Stimulated activated CD8-positive, alpha-beta memory T cell treated with anti-CD3 and anti-CD28 coated beads, Interleukin-15, amount 100 ng/mL, for 4 hours (primary cell): ENCODE measurements at regions not wholly inside any gene's neighbourhood (a gene's known extent, or its start where the extent isn't known, plus 50 kb on each side); places are given as distances from the start of the nearest gene placed in this dataset.

Experiments used
- DNase-seq, 2 donors: peaks; one replicate each; pipeline ENCODE4 v3.0.0-alpha.2; 2020; ENCODE audit warnings: low read depth in 2 of 2

GRCh38 chr2:212871597-212871996 lies 279.8 kb downstream of the IKZF2 start:
- DNase-seq: no peak

- no peak for DNase-seq
These were observed 287.2 kb downstream of the IKZF2 start for GRCh38 chr2:212864186-212864585.

- DNase-seq: no peak
These were observed 288.2 kb downstream of the IKZF2 start for GRCh38 chr2:212863185-212863588.

- no peak for DNase-seq
These were observed 292.9 kb downstream of the IKZF2 start for GRCh38 chr2:212858496-212858895.

GRCh38 chr2:212854771-212855170 lies 296.6 kb downstream of the IKZF2 start:
- DNase-seq: no peak

GRCh38 chr2:212854116-212854515 lies 297.3 kb downstream of the IKZF2 start:
- no peak for DNase-seq

- no peak for DNase-seq
These were observed 305.5 kb downstream of the IKZF2 start for GRCh38 chr2:212845941-212846340.

GRCh38 chr2:212843409-212844199 lies 305.0 kb upstream of the ERBB4 start:
- no peak for DNase-seq

- DNase-seq: no peak
These were observed 304.1 kb upstream of the ERBB4 start for GRCh38 chr2:212842544-212843185.

GRCh38 chr2:212841460-212841859 lies 302.9 kb upstream of the ERBB4 start:
- no peak for DNase-seq

- DNase-seq: no peak
These were observed 293.9 kb upstream of the ERBB4 start for GRCh38 chr2:212832211-212833195.

GRCh38 chr2:212831671-212832199 lies 293.1 kb upstream of the ERBB4 start:
- DNase-seq: no peak

- no peak for DNase-seq
These were observed 277.7 kb upstream of the ERBB4 start for GRCh38 chr2:212816267-212816666.

- no peak for DNase-seq
These were observed 276.9 kb upstream of the ERBB4 start for GRCh38 chr2:212815453-212815852.

GRCh38 chr2:212814941-212815340 lies 276.3 kb upstream of the ERBB4 start:
- DNase-seq: no peak

GRCh38 chr2:212811921-212812320 lies 273.3 kb upstream of the ERBB4 start:
- no peak for DNase-seq

GRCh38 chr2:212811036-212811805 lies 272.6 kb upstream of the ERBB4 start:
- DNase-seq: no peak

GRCh38 chr2:212797484-212798205 lies 259.0 kb upstream of the ERBB4 start:
- DNase-seq: no peak

GRCh38 chr2:212794471-212794870 lies 255.9 kb upstream of the ERBB4 start:
- DNase-seq: no peak

GRCh38 chr2:212791569-212791968 lies 253.0 kb upstream of the ERBB4 start:
- no peak for DNase-seq
